ENCODE measurements at regions not wholly inside any gene's neighbourhood (a gene's known extent, or its start where the extent isn't known, plus 50 kb on each side); places are given as distances from the start of the nearest gene placed in this dataset.

- no peak for TF ChIP-seq ELF1 (IDR thresholded peaks at IDR 0.05)
- no peak for TF ChIP-seq CTCF (IDR thresholded peaks at IDR 0.05)
- no peak for TF ChIP-seq GABPA (IDR thresholded peaks at IDR 0.05; ENCODE audit: low read depth)
- no peak for TF ChIP-seq POLR2AphosphoS5 (IDR thresholded peaks at IDR 0.05; ENCODE audit: low read depth, low read length)
- no peak for TF ChIP-seq EZH2phosphoT487 (IDR thresholded peaks at IDR 0.05; ENCODE audit: borderline replicate concordance, low read depth)
- no peak for TF ChIP-seq SMC3 (IDR thresholded peaks at IDR 0.05; ENCODE audit: low read depth, low read length)
Observed at GRCh38 chr15:77542491-77543001, 90.2 kb downstream of the LINGO1 start.
